SHP77 treated with DMSO at 0.1 percent for 48 hours (cell line): ENCODE measurements at regions not wholly inside any gene's neighbourhood (a gene's known extent, or its start where the extent isn't known, plus 50 kb on each side); places are given as distances from the start of the nearest gene placed in this dataset.
"Not testable (repeated sequence)": the region's sequence is repeated elsewhere in the genome, so short reads cannot be mapped to it uniquely, and the experiment has no call there.

Experiments used
- DNase-seq: peaks from one replicate; lab custom pipeline; 2025; lab: John Stamatoyannopoulos, UW

DNA sequence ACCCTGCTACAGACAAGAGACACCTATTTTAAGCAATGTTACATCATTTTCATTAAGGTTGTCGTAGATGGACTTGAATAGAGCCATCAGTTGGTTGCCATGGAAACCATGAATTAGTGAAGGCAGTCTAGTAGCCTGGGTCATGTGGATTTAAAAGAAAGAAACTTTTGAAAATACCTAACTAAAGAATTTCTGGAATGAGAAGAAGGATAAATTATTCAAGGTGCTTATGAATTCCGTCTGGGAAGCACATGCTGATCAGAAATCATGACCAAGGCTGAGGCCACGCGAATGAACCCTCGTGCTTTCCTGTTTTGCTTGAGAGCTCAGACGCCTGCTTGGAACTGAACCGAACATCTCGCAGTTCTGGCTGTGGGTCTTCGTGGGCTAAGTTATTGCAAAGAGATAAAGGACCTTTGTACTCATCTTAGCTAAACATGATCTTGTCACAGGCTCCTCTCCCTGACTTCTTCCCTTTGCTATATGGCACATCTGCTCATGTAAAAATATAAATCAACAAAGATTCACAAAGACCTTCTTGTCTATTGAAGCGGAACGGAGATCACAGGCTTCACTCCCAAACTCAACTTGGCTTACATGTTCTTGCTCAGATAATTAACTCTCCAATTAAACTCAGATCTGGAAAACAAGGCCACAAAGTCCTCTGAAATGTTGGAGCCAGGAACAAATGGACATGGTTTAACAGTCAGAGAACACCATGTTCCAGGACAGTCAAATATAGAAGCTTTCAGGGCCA, 140.2 kb downstream of the NUFIP1 start:
- no peak for DNase-seq

DNA sequence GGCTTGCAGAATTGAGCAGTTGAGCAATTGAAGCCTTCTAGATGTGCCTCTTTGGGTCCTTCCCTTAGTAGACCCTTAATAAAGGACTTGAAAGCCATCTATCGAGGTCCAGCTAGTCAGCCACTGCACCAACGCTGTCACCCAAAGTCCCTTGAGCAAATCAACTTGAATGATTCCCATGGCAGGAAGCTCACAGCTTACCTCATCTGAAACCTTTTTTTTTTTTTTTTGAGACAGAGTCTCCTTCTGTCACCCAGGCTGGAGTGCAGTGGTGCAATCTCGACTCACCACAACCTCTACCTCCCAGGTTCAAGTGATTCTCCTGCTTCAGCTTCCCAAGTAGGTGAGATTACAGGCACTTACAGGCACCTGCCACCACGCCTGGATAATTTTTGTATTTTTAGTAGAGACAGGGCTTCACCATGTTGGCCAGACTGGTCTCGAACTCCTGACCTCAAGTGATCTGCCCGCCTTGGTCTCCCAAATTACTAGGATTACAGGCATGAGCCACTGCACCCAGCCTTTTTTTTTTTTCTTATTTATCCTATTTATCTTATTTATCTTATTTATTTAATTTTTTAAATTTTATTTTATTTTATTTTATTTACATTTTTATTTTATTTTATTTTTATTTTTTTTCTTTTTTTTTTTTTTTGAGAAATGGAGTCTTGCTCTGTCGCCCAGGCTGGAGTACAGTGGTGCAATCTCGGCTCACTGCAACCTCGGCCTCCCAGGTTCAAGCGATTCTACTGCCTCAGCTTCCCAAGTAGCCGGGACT, 143.8 kb downstream of the NUFIP1 start:
- not testable (repeated sequence) for DNase-seq

- no peak for DNase-seq
These were observed 144.5 kb downstream of the NUFIP1 start for GRCh38 chr13:44844786-44845185.

GRCh38 chr13:44843403-44843802, 145.9 kb downstream of the NUFIP1 start:
- no peak for DNase-seq

- no peak for DNase-seq
These were observed 147.1 kb downstream of the NUFIP1 start for GRCh38 chr13:44842158-44842557.

- DNase-seq: no peak
These were observed 149.1 kb downstream of the NUFIP1 start for GRCh38 chr13:44840131-44840530.

DNA sequence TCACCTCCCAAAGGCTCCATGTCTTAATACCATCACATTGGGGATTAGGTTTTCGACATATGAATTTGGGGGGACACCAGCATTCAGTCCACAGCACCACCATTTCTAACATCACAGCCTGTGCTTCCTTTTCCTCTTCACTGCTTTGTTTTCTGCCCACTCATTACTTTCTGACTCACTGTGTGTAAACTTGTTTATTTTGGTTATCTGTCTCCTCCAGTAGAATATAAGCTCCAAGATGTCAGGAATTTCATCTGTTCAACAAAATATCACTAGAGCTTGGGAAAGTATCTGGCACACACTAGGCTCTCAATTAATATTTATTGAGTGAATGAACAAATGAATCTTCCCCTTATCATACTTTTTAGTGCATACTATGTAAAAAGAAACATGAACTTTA, 152.0 kb downstream of the NUFIP1 start:
- no peak for DNase-seq

- no peak for DNase-seq
These were observed 154.9 kb downstream of the NUFIP1 start for GRCh38 chr13:44834404-44834803.

DNA sequence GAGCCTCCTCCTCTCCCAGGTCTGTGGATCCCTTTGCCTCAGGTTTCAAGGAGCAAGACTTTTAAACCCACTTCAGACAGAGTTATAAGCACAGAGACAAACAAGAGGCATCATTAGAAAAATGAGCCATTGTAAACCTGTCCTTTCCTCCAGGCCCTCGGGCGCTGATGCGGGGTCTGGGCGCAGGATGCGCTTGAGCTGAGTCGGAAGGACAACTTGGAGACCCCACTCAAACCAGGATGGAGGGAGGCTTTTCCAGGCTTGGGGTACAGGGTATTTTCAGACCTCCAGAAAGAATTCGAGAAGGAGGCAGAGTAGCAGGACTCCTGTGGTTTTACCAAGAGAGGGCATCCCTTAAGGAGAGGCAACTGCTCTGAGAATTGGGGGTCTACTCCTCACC, 155.6 kb downstream of the NUFIP1 start:
- DNase-seq: no peak

DNA sequence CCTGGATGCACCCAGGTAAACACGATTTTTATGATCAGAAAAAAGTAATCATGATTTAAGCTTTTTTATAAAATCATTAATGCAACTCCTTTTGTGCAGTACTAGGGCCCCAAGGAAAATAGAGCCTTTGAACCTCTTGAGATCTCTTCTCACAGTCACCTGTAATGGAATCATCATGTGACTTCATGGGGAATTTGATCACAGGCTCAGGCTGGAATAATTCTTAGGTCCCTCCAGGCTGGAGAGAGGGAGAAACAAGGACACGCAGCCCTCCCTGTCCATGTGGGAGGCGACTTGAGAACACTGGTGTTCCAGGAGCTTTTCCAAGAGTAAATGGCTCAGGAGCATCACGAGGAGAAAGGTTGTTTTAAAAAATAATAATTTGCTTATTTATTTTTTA, 156.1 kb downstream of the NUFIP1 start:
- no peak for DNase-seq

DNA sequence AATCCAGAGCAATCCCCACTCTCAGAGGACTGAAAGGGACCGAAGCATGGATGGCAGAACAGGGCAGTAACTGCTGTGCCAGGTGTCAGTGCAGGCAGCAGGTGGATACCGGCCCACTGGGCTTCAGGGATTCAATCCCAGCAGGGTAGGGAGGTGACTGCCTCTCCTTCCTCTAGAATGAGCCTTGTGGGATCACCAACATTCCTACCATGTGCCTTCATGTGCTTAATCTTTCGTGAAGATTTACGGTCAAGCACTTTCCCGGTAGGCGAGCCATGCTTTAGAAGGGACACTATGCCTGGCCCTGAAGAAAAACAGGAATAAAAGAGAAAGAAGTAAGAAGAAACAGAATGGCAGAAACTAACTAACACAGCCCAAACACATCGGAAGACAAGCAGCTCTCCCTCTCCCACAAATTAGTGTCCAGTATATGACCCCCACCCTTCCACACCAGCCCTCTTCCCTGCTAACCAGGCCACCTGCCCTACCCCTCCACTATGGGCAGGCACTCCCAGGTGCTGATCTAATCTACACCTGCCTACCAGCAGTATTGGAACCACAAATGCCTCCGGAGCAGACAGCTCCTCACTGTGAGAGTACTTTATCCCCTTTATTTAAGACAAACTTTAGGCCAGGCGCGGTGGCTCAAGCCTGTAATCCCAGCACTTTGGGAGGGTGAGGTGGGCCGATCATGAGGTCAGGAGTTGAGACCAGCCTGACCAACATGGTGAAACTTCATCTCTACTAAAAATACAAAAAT, 162.5 kb downstream of the NUFIP1 start:
- DNase-seq: no peak

GRCh38 chr13:44825953-44826352, 163.3 kb downstream of the NUFIP1 start:
- no peak for DNase-seq

GRCh38 chr13:44823555-44823954, 165.7 kb downstream of the NUFIP1 start:
- not testable (repeated sequence) for DNase-seq

DNA sequence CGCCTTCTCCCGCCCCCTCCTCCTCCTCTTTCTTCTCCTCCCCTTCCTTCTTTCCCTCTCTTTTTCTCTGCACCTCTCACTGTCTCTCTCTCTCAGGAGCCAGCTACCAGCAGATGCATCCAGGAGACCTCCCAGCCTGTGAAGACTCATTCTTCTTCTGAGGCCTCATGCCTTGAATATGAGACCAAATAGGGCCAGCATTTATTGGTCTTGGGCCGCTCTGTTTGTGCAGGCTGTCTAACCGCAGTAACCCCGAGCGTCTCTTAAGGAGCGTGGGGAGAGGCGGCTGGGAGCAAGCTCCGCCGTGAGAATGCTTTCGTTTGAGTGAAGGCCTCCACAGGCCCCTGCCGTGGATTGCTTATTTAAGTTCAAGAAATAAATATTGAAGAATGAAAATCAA, 167.0 kb downstream of the NUFIP1 start:
- DNase-seq: no peak

DNA sequence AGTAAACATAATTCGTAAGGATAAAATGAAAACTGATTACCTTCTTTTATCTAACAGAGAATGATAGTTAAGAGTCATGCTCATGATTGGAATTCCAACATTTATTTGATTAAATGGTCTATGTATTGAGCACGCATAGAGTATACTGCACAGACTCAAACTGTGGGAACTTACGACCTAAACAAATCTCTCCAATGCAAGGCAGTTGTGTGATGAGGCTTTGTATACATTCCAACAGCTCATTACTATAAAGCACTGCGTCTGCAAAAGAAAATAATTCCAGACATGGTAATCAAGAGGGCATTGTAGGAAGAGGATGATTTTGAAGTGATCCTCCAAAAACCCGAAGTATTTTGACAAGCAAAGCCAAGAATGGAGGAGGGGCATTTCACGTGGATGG, 169.5 kb downstream of the NUFIP1 start:
- no peak for DNase-seq

DNA sequence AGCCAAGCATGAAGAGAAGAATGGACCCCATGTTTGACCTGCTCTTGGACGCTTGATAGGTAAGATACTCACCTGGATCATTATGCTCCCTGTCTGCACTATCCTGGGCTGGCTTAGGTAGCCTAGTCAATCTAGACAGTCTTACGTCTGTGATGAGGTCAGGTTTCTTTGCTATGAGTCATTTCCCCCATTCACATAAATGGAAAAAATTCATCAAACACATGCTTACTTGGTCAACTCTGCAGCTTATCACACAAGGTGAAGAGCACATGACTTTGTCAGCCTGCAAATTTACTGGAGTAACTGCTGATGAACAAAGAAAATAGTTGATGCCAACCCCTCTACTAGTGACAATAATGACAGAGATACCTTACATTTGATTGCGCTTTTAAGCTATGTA, 170.0 kb downstream of the NUFIP1 start:
- DNase-seq: no peak

- peak; percentile 28 for DNase-seq
These were observed 170.8 kb downstream of the NUFIP1 start for GRCh38 chr13:44818428-44818827.

DNA sequence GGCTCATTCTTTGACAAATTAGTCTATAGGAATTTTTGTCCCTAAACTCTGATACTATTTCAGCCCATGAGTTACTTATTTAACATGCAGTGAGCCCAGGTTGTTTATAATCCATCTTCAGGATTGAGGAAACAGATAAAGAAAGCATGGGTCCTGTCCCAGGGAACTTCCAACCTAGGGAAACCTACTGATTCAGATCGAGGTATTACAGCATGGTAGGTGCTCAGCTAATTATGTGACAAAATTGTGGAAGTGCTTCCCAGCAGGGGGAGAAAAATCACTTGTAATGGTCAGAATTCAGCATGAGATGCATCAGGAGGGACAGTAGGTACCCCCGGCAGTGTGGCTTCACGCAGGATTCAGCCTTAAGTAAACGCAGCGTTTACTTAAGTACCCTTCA, 171.3 kb downstream of the NUFIP1 start:
- no peak for DNase-seq

- DNase-seq: no peak
These were observed 172.1 kb downstream of the NUFIP1 start for GRCh38 chr13:44817131-44817671.

DNA sequence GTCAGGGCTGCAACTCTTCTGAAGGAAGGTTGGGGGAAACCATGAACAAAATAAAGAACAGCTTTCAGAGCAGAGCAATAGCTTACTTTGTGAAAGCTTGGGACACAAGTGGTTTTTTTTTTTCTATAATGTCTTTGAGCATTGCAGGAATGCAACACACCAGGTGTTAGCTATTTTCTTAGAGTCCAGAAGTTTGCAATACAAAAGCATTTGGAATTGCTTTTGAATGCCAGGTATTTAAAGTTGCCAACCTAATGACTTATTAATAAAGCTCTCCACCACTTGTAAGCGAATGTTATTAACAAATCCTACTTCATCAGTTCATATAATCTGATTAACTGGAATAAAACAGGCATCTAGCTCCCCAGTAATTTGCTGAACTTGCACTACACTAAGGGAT, 172.6 kb downstream of the NUFIP1 start:
- DNase-seq: no peak

DNA sequence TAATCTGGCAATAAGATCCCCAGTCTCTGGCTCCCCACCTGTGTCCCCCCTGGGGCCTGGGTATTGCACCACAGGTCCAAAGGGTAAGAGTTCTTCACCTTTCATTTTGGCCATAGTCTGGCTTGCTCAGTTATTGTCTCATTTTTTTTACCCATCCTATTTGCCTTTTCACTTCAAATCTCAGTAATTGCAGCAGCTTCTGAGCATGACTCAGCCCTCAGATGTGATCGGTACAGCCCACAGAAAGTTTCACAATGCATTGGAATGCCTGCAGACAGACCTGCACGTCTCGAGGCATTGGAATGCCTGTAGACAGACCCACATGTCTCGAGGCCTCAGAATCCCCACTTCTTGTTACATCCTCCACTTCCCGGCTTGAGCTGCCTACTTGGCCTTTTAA, 173.6 kb downstream of the NUFIP1 start:
- DNase-seq: no peak

- DNase-seq: no peak
These were observed 174.4 kb downstream of the NUFIP1 start for GRCh38 chr13:44814836-44815235.

GRCh38 chr13:44814161-44814560, 175.1 kb downstream of the NUFIP1 start:
- DNase-seq: no peak
